ENCODE measurements at regions not wholly inside any gene's neighbourhood (a gene's known extent, or its start where the extent isn't known, plus 50 kb on each side); places are given as distances from the start of the nearest gene placed in this dataset.

DNA sequence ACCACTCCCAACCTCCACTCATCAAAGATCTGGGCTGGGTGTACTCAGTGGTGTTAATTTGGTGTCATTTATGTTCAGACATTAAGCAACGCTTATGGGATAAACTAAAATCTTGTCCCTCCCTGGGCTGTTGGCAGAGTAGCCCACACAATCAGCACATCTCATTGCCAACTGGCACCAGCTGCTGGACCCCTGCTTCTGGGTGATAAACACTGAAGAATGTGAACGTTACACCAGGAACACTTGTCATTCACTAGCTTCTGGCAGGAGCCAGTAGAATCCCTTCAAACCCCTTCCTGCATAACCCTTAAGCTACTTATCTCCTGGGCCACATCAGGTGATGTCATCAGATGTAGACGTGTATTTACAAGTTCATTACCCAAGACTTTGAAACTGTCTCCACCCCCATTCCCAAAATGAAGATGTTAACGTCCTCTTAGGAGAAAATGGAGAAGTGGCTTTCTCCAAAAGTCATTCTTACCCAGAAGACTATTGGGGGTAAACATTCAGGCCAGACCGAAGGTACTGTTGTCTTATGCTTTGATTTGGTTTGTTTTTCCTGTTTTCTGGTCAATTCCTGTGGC, 107.8 kb upstream of the CD93 start:
- TF ChIP-seq SP1 (IDR thresholded peaks at IDR 0.05): no peak
- TF ChIP-seq, protein P1, sequence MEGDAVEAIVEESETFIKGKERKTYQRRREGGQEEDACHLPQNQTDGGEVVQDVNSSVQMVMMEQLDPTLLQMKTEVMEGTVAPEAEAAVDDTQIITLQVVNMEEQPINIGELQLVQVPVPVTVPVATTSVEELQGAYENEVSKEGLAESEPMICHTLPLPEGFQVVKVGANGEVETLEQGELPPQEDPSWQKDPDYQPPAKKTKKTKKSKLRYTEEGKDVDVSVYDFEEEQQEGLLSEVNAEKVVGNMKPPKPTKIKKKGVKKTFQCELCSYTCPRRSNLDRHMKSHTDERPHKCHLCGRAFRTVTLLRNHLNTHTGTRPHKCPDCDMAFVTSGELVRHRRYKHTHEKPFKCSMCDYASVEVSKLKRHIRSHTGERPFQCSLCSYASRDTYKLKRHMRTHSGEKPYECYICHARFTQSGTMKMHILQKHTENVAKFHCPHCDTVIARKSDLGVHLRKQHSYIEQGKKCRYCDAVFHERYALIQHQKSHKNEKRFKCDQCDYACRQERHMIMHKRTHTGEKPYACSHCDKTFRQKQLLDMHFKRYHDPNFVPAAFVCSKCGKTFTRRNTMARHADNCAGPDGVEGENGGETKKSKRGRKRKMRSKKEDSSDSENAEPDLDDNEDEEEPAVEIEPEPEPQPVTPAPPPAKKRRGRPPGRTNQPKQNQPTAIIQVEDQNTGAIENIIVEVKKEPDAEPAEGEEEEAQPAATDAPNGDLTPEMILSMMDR (IDR thresholded peaks at IDR 0.05; ENCODE audit: low read depth, low read length, missing input control): no peak
- TF ChIP-seq, protein P2, sequence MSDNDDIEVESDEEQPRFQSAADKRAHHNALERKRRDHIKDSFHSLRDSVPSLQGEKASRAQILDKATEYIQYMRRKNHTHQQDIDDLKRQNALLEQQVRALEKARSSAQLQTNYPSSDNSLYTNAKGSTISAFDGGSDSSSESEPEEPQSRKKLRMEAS (IDR thresholded peaks at IDR 0.05): no peak
- TF ChIP-seq, protein P3, sequence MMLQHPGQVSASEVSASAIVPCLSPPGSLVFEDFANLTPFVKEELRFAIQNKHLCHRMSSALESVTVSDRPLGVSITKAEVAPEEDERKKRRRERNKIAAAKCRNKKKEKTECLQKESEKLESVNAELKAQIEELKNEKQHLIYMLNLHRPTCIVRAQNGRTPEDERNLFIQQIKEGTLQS (IDR thresholded peaks at IDR 0.05): no peak
